ENCODE measurements at regions not wholly inside any gene's neighbourhood (a gene's known extent, or its start where the extent isn't known, plus 50 kb on each side); places are given as distances from the start of the nearest gene placed in this dataset.

DNA sequence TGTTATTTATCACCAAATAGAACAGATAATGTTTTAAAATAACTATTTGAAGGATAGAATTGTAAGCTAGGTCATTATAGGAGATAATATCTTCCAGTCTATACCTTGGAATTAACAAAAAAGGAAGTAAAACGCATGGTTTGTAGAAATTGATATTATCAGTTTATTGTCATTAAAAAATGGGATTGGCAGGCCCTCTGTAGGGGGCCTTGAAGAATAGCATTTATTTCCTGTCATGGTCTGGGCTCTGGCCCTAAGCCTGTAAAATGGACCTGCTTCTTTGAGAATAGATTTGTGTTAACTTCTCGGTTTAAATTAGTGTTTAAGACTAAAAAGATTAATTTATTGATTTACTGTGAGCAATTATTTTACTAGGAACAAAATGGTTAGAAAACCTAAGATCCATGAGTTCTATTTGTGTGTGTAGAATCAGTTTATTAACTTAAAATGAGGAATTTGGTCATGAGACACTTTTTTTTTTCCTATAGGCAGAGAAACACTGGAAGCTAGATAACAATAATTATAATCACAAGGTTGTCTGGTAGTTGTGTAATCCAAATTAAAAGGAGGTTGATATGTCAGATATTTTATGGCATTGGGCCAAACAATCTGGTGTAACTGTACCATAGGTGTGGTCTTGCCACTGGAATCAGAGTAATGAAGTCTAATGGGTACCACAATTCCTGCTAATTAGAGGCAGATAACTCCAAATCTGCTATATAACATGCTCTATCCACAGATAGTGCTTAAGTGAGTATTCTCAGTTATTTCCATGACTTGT lies 197.4 kb upstream of the FOXP2 start:
- no peaks in the 10 kb centered on the region for H3F3A ChIP-seq (ENCODE audit: low read depth)
- no peak overlapping the region for H3K27ac Mint-ChIP-seq
- peaks cover 3% of the 10 kb centered on the region for H3K4me1 Mint-ChIP-seq
- H3K36me3 Mint-ChIP-seq = no peaks in the 10 kb centered on the region
- no peak for DNase-seq (ENCODE audit: low spot score)
- H2AFZ ChIP-seq (replicated peaks) = no peak overlapping the region
- H3K27me3 Mint-ChIP-seq (ENCODE audit: insufficient read depth, low read depth) = no peaks in the 10 kb centered on the region
- H3K9me3 Mint-ChIP-seq = no peaks in the 10 kb centered on the region
- no peak for TF ChIP-seq EZH2phosphoT487 (IDR thresholded peaks at IDR 0.05)
- H3K4me2 ChIP-seq = no peak overlapping the region
- H3K27me3 ChIP-seq = no peaks in the 10 kb centered on the region
- no peak overlapping the region for H3K9ac ChIP-seq
- no peaks in the 10 kb centered on the region for H4K20me1 ChIP-seq (ENCODE audit: low read depth)
- H3K27ac ChIP-seq = no peak overlapping the region
- H3K4me3 Mint-ChIP-seq = no peak overlapping the region
- no peaks in the 10 kb centered on the region for H3K79me2 ChIP-seq (ENCODE audit: low read depth)
- H3K4me1 ChIP-seq = no peaks in the 10 kb centered on the region
- no peaks in the 10 kb centered on the region for H3K36me3 ChIP-seq
- no peak overlapping the region for H3K4me3 ChIP-seq
- H3K9me3 ChIP-seq (ENCODE audit: low read depth) = no peaks in the 10 kb centered on the region

DNA sequence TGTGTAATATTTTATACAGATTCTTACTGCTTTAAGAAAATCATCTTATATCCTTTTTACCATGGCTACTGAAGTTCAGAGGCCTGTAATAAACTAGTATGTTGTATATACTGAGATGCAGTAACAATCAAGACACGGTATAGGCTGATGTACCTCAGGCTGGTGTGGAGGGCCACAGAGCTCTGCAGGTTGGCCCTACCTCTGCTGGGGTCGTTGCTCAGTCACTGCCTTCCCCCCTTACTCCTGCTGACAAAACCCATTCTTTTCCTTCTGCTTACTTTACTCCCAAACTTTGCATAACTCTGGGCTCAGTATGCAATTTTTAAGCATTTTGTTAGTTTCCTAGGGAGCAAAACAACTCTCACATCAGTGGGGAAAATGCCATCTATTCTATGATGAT lies 200.1 kb upstream of the FOXP2 start:
- no peaks in the 10 kb centered on the region for H3K27me3 ChIP-seq
- H4K20me1 ChIP-seq (ENCODE audit: low read depth) = no peaks in the 10 kb centered on the region
- no peak overlapping the region for H3K4me3 ChIP-seq
- Mint-ChIP-seq H3K4me3 (no peak overlapping the region), H3K36me3 (no peaks in the 10 kb centered on the region), H3K4me1 (peaks cover 3% of the 10 kb centered on the region), H3K9me3 (peaks cover 4% of the 10 kb centered on the region), H3K27ac (no peak overlapping the region), H3K27me3 (ENCODE audit: insufficient read depth, low read depth) (no peaks in the 10 kb centered on the region)
- TF ChIP-seq EZH2phosphoT487 (IDR thresholded peaks at IDR 0.05) = no peak
- TF ChIP-seq, protein P1, sequence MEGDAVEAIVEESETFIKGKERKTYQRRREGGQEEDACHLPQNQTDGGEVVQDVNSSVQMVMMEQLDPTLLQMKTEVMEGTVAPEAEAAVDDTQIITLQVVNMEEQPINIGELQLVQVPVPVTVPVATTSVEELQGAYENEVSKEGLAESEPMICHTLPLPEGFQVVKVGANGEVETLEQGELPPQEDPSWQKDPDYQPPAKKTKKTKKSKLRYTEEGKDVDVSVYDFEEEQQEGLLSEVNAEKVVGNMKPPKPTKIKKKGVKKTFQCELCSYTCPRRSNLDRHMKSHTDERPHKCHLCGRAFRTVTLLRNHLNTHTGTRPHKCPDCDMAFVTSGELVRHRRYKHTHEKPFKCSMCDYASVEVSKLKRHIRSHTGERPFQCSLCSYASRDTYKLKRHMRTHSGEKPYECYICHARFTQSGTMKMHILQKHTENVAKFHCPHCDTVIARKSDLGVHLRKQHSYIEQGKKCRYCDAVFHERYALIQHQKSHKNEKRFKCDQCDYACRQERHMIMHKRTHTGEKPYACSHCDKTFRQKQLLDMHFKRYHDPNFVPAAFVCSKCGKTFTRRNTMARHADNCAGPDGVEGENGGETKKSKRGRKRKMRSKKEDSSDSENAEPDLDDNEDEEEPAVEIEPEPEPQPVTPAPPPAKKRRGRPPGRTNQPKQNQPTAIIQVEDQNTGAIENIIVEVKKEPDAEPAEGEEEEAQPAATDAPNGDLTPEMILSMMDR (IDR thresholded peaks at IDR 0.05) = no peak
- TF ChIP-seq EZH2 (IDR thresholded peaks at IDR 0.05) = no peak
- H3K27ac ChIP-seq = no peak overlapping the region
- no peaks in the 10 kb centered on the region for H3F3A ChIP-seq (ENCODE audit: low read depth)
- H3K9me3 ChIP-seq (ENCODE audit: low read depth) = no peaks in the 10 kb centered on the region
- no peaks in the 10 kb centered on the region for H3K4me1 ChIP-seq
- H2AFZ ChIP-seq (replicated peaks) = no peak overlapping the region
- no peak overlapping the region for H3K9ac ChIP-seq
- DNase-seq (ENCODE audit: low spot score) = no peak
- no peaks in the 10 kb centered on the region for H3K79me2 ChIP-seq (ENCODE audit: low read depth)
- H3K4me2 ChIP-seq = no peak overlapping the region
- H3K36me3 ChIP-seq = no peaks in the 10 kb centered on the region

DNA sequence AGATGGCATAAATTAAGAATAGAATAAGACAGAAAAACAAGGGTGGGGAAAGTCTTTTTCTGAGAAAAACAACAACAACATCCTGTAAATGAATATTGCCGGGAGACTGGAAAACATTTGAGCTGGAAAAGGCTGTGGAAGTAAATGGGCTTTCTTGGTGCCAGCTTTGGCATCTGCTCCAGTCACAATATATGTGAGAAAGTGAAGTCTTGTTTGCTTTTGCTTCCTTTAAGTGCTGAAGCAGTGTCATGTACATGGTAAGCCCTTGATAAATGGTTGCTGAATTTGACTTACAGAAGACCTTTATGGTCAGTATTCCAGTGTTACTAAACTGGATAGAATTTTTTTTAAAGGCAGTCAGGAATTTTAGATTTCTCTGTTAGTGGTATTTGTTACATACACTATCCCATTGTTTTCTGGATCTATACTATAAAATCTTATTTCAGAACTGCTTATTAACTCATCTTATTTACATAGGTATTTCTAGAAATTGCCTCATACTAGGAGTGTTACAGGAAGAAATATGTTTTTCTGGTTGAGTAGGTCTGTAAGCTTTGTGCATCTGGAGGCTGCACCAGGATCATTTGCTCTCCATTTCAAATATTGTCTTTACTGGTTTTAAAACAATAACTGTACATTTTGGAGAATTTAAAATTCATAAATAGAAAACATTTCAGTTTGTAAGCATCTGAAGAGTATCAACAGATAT lies 201.7 kb upstream of the FOXP2 start:
- Histone ChIP-seq H3K4me1 (no peaks in the 10 kb centered on the region), H3K27ac (no peak overlapping the region), H3K79me2 (ENCODE audit: low read depth) (no peaks in the 10 kb centered on the region), H3K9ac (no peak overlapping the region), H4K20me1 (ENCODE audit: low read depth) (no peaks in the 10 kb centered on the region), H2AFZ (replicated peaks) (no peak overlapping the region), H3K9me3 (ENCODE audit: low read depth) (no peaks in the 10 kb centered on the region), H3K36me3 (no peaks in the 10 kb centered on the region), H3K4me2 (no peak overlapping the region), H3K27me3 (no peaks in the 10 kb centered on the region), H3F3A (ENCODE audit: low read depth) (no peaks in the 10 kb centered on the region), H3K4me3 (no peak overlapping the region)
- Mint-ChIP-seq H3K4me1 (peaks cover 3% of the 10 kb centered on the region), H3K27ac (no peak overlapping the region), H3K9me3 (peaks cover 5% of the 10 kb centered on the region), H3K4me3 (no peak overlapping the region), H3K27me3 (ENCODE audit: insufficient read depth, low read depth) (no peaks in the 10 kb centered on the region), H3K36me3 (no peaks in the 10 kb centered on the region)
- TF ChIP-seq EZH2phosphoT487 (IDR thresholded peaks at IDR 0.05) (no peak), EZH2 (IDR thresholded peaks at IDR 0.05) (no peak)
- TF ChIP-seq, protein P1 (IDR thresholded peaks at IDR 0.05) = no peak
- DNase-seq (ENCODE audit: low spot score) = no peak

DNA sequence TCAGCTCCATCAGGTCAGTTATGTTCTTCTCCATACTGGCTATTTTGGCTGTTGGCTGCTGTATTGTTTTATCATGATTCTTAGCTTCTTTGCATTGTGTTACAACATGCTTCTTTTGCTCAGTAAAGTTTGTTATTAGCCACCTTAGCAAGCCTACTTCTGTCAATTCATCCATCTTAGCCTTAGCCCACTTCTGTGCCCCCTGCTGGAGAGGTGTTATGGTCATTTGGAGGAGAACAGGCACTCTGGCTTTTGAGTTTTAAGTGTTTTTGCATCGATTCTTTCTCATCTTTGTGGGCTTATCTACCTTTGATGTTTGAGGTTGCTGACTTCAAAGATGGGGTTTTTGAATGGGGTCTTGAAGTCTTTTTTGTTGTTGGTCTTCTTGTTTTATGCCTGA lies 204.6 kb upstream of the FOXP2 start:
- H3K4me2 ChIP-seq = no peak overlapping the region
- no peaks in the 10 kb centered on the region for H3K36me3 ChIP-seq
- H3K4me3 ChIP-seq = no peak overlapping the region
- no peak overlapping the region for H3K27ac ChIP-seq
- no peaks in the 10 kb centered on the region for H3K4me1 ChIP-seq
- no peaks in the 10 kb centered on the region for H3K27me3 ChIP-seq
- Mint-ChIP-seq H3K27ac (no peak overlapping the region), H3K4me3 (no peak overlapping the region), H3K27me3 (ENCODE audit: insufficient read depth, low read depth) (no peaks in the 10 kb centered on the region), H3K36me3 (no peaks in the 10 kb centered on the region), H3K9me3 (peaks cover 5% of the 10 kb centered on the region), H3K4me1 (peaks cover 3% of the 10 kb centered on the region)
- TF ChIP-seq EZH2phosphoT487 (IDR thresholded peaks at IDR 0.05) = no peak
- TF ChIP-seq EZH2 (IDR thresholded peaks at IDR 0.05) = no peak
- TF ChIP-seq, protein P1 (IDR thresholded peaks at IDR 0.05) = peak; percentile 11
- no peak for DNase-seq (ENCODE audit: low spot score)
- H3K79me2 ChIP-seq (ENCODE audit: low read depth) = no peaks in the 10 kb centered on the region
- H2AFZ ChIP-seq (replicated peaks) = no peak overlapping the region
- H3F3A ChIP-seq (ENCODE audit: low read depth) = no peaks in the 10 kb centered on the region
- H3K9me3 ChIP-seq (ENCODE audit: low read depth) = no peaks in the 10 kb centered on the region
- H4K20me1 ChIP-seq (ENCODE audit: low read depth) = no peaks in the 10 kb centered on the region
- no peak overlapping the region for H3K9ac ChIP-seq

All from neural progenitor cell (in vitro differentiated cells).